Adrenal gland (tissue), 9 donors: ENCODE measurements at regions not wholly inside any gene's neighbourhood (a gene's known extent, or its start where the extent isn't known, plus 50 kb on each side); places are given as distances from the start of the nearest gene placed in this dataset.

ENCODE experiments used
- DNase-seq, 7 donors: peaks; one replicate each; pipeline ENCODE4 v3.0.0-alpha.2; 2019 to 2020
- H3K27ac ChIP-seq, 5 donors: fragments of 200-600 bp; sonication (generic) in 4 of 5; 1 replicate in 3 of 5; 2 replicates in 2 of 5; pipeline versions ENCODE4 v1.5.1 to v1.8.0; 2016 to 2020; ENCODE audit warnings: mild to moderate bottlenecking in 1 of 5
- H3K27me3 ChIP-seq: fragments of 200-600 bp; 2 replicates; pipeline ENCODE4 v1.8.0; 2021
- H3K36me3 ChIP-seq, 2 donors: fragments of 200-600 bp; replicated peaks in 1 of 2; 1 replicate in 1 of 2; 2 replicates in 1 of 2; pipeline versions ENCODE4 v1.5.1 to v1.8.0; 2018 to 2022
- H3K4me1 ChIP-seq, 2 donors: fragments of 200-600 bp; replicated peaks in 1 of 2; 1 replicate in 1 of 2; 2 replicates in 1 of 2; pipeline versions ENCODE4 v1.5.1 to v1.8.0; 2018 to 2021
- H3K4me3 ChIP-seq, 4 donors: fragments of 200-600 bp; sonication (generic) in 3 of 4; one replicate each; pipeline ENCODE4 v1.5.1; 2016 to 2018
- H3K9me3 ChIP-seq, 3 donors: fragments of 200-600 bp; sonication (generic) in 1 of 3; replicated peaks in 1 of 3; 1 replicate in 2 of 3; 2 replicates in 1 of 3; pipeline versions ENCODE4 v1.5.1 to v1.8.0; 2016 to 2021
- CTCF ChIP-seq, 6 experiments: fragments of 450-650 bp in 4 of 6; fragments of 200-600 bp in 2 of 6; sonication (generic) in 1 of 6; IDR thresholded peaks; 1 replicate in 5 of 6; 2 replicates in 1 of 6; pipeline versions ENCODE4 v1.5.1 to v1.8.0; 2016 to 2021; ENCODE audit warnings: antibody characterized with exemption in 6 of 6, mild to moderate bottlenecking in 2 of 6, moderate library complexity in 1 of 6
- POLR2A ChIP-seq, 2 donors: fragments of 450-650 bp; IDR thresholded peaks; one replicate each; pipeline ENCODE4 v1.6.1; 2017; ENCODE audit warnings: antibody characterized with exemption in 2 of 2, mild to moderate bottlenecking in 2 of 2, moderate library complexity in 1 of 2
- WGBS, 4 donors: extraction: QIAGEN DNeasy Blood & Tissue Kit in 2 of 4; methylation state at CpG; one replicate each; pipeline versions ENCODE4 v1.1.5 to v1.1.7; 2013 to 2017; 5-methylcytosine and 5-hydroxymethylcytosine counted together
- intact Hi-C, 2 donors: fragments of 100-400 bp; cut with DNase I; formaldehyde crosslinking; loops; one replicate each; pipeline versions ENCODE4 v1.14.1 to v1.15.0; 2022 to 2023
- donor health status: healthy with polysubstance abuse.
- donor health status: Bipolar disorder and iron deficiency.
- donor health status: DM: yes; HTN: yes; CAD: no.
- donor health status: DM: no; HTN: no; CAD: no.
- donor health status: DM: no; HTN: no; CAD: no.

GRCh38 chr1:112063781-112064728, 74.6 kb upstream of the KCND3 start:
- TF ChIP-seq CTCF (IDR thresholded peaks at IDR 0.05) (no peak), POLR2A (IDR thresholded peaks at IDR 0.05) (no peak)
- H3K36me3 ChIP-seq = no peaks in the 10 kb centered on the region
- no peaks in the 10 kb centered on the region for H3K9me3 ChIP-seq
- H3K27me3 ChIP-seq = no peaks in the 10 kb centered on the region
- intact Hi-C loops = no loop called here
- no peak overlapping the region for H3K4me3 ChIP-seq
- H3K4me1 ChIP-seq = no peaks in the 10 kb centered on the region
- H3K27ac ChIP-seq = no peak overlapping the region
- 70 to 79% (median 77%) methylated on average over 12 of the region's 12 CpGs for WGBS, 4 donors
- no peak for DNase-seq

GRCh38 chr1:112067989-112068388, 78.5 kb upstream of the KCND3 start:
- no peak overlapping the region for H3K27ac ChIP-seq
- peaks cover 0 to 5% (median 0%) of the 10 kb centered on the region in 3 donors for H3K9me3 ChIP-seq
- 83 to 100% (median 98%) methylated on average over 1 of the region's 1 CpG for WGBS, 4 donors
- no peak for TF ChIP-seq POLR2A (IDR thresholded peaks at IDR 0.05)
- TF ChIP-seq CTCF (IDR thresholded peaks at IDR 0.05) = no peak
- no peaks in the 10 kb centered on the region for H3K27me3 ChIP-seq
- no peaks in the 10 kb centered on the region for H3K36me3 ChIP-seq
- no peak for DNase-seq
- intact Hi-C loops = no loop called here
- H3K4me3 ChIP-seq = no peak overlapping the region
- no peaks in the 10 kb centered on the region for H3K4me1 ChIP-seq

GRCh38 chr1:112070677-112071076, 81.2 kb upstream of the KCND3 start:
- TF ChIP-seq CTCF (IDR thresholded peaks at IDR 0.05) = no peak
- no peak for TF ChIP-seq POLR2A (IDR thresholded peaks at IDR 0.05)
- intact Hi-C loops = no loop called here
- no peak overlapping the region for H3K4me3 ChIP-seq
- peak in 1 of 7 donors; percentile 42 for DNase-seq
- no peak overlapping the region for H3K27ac ChIP-seq
- peaks cover 0 to 8% (median 0%) of the 10 kb centered on the region in 3 donors for H3K9me3 ChIP-seq
- WGBS, 4 donors = 41 to 51% (median 48%) methylated on average over 2 of the region's 2 CpGs
- H3K36me3 ChIP-seq = no peaks in the 10 kb centered on the region
- no peaks in the 10 kb centered on the region for H3K27me3 ChIP-seq
- no peaks in the 10 kb centered on the region for H3K4me1 ChIP-seq

- H3K4me1 ChIP-seq = no peaks in the 10 kb centered on the region
- intact Hi-C loops = no loop called here
- H3K27ac ChIP-seq = no peak overlapping the region
- H3K9me3 ChIP-seq = peaks cover 0 to 8% (median 0%) of the 10 kb centered on the region in 3 donors
- TF ChIP-seq CTCF (IDR thresholded peaks at IDR 0.05) = no peak
- no peak for TF ChIP-seq POLR2A (IDR thresholded peaks at IDR 0.05)
- no peaks in the 10 kb centered on the region for H3K27me3 ChIP-seq
- 45 to 63% (median 49%) methylated on average over 1 of the region's 1 CpG for WGBS, 4 donors
- H3K36me3 ChIP-seq = no peaks in the 10 kb centered on the region
- no peak overlapping the region for H3K4me3 ChIP-seq
- DNase-seq = no peak
Measured at GRCh38 chr1:112074711-112075110, 85.2 kb upstream of the KCND3 start.
